ENCODE measurements at regions not wholly inside any gene's neighbourhood (a gene's known extent, or its start where the extent isn't known, plus 50 kb on each side); places are given as distances from the start of the nearest gene placed in this dataset.
"Not testable (repeated sequence)": the region's sequence is repeated elsewhere in the genome, so short reads cannot be mapped to it uniquely, and the experiment has no call there.

- DNase-seq; POLR2A ChIA-PET; H3K4me3 Mint-ChIP-seq; H3K4me1 Mint-ChIP-seq; H3K36me3 Mint-ChIP-seq (ENCODE audit: low read depth); H3K9me3 Mint-ChIP-seq; H3K27ac Mint-ChIP-seq: not testable (repeated sequence)
- peaks cover 42% of the 10 kb centered on the region for H3K27me3 Mint-ChIP-seq
- CTCF ChIA-PET, result interaction anchor here (1.0 kb wide), 1 partner anchor 185 kb away, joined by 3 read pairs; no protein-coding TSS in a partner anchor
Observed at GRCh38 chr15:28789401-28790114, 58.9 kb downstream of the GOLGA6L7 start.

- H3K4me1 Mint-ChIP-seq; H3K4me3 Mint-ChIP-seq; CTCF ChIA-PET; H3K36me3 Mint-ChIP-seq (ENCODE audit: low read depth); H3K9me3 Mint-ChIP-seq; H3K27ac Mint-ChIP-seq; POLR2A ChIA-PET; DNase-seq: not testable (repeated sequence)
- peaks cover 41% of the 10 kb centered on the region for H3K27me3 Mint-ChIP-seq
Observed at GRCh38 chr15:28788649-28789400, 59.6 kb downstream of the GOLGA6L7 start.

GRCh38 chr15:28788176-28788575 lies 60.3 kb downstream of the GOLGA6L7 start:
- H3K4me1 Mint-ChIP-seq; POLR2A ChIA-PET; CTCF ChIA-PET; H3K4me3 Mint-ChIP-seq; H3K27ac Mint-ChIP-seq; H3K36me3 Mint-ChIP-seq (ENCODE audit: low read depth); DNase-seq; H3K9me3 Mint-ChIP-seq: not testable (repeated sequence)
- H3K27me3 Mint-ChIP-seq, result peaks cover 39% of the 10 kb centered on the region

GRCh38 chr15:28786521-28786920 lies 61.9 kb downstream of the GOLGA6L7 start:
- H3K9me3 Mint-ChIP-seq, result no peaks in the 10 kb centered on the region

GRCh38 chr15:28784347-28785163 lies 63.9 kb downstream of the GOLGA6L7 start:
- DNase-seq; POLR2A ChIA-PET; H3K36me3 Mint-ChIP-seq (ENCODE audit: low read depth); H3K4me3 Mint-ChIP-seq; H3K9me3 Mint-ChIP-seq; H3K4me1 Mint-ChIP-seq; H3K27ac Mint-ChIP-seq; CTCF ChIA-PET: not testable (repeated sequence)
- H3K27me3 Mint-ChIP-seq, result peaks cover 25% of the 10 kb centered on the region

More at GRCh38 chr15:28786521-28786920, 61.9 kb downstream of the GOLGA6L7 start:
- peaks cover 30% of the 10 kb centered on the region for H3K27me3 Mint-ChIP-seq
- H3K4me3 Mint-ChIP-seq, result no peak overlapping the region
- H3K4me1 Mint-ChIP-seq, result no peaks in the 10 kb centered on the region
- no peak for DNase-seq
- H3K36me3 Mint-ChIP-seq (ENCODE audit: low read depth), result no peaks in the 10 kb centered on the region
- CTCF ChIA-PET, result no interaction called here
- no peak overlapping the region for H3K27ac Mint-ChIP-seq
- POLR2A ChIA-PET, result no interaction called here

GRCh38 chr15:28783873-28784272 lies 64.6 kb downstream of the GOLGA6L7 start:
- no peak overlapping the region for H3K27ac Mint-ChIP-seq
- H3K4me1 Mint-ChIP-seq, result no peaks in the 10 kb centered on the region
- H3K4me3 Mint-ChIP-seq, result no peak overlapping the region
- no peak for DNase-seq
- ChIA-PET CTCF (no interaction called here), POLR2A (no interaction called here)
- no peaks in the 10 kb centered on the region for H3K9me3 Mint-ChIP-seq
- no peaks in the 10 kb centered on the region for H3K36me3 Mint-ChIP-seq (ENCODE audit: low read depth)
- peaks cover 22% of the 10 kb centered on the region for H3K27me3 Mint-ChIP-seq

GRCh38 chr15:28783466-28783865 lies 65.0 kb downstream of the GOLGA6L7 start:
- Mint-ChIP-seq H3K27me3 (peaks cover 21% of the 10 kb centered on the region), H3K36me3 (ENCODE audit: low read depth) (no peaks in the 10 kb centered on the region), H3K4me1 (no peaks in the 10 kb centered on the region), H3K4me3 (no peak overlapping the region), H3K9me3 (no peaks in the 10 kb centered on the region), H3K27ac (no peak overlapping the region)
- DNase-seq, result no peak
- ChIA-PET POLR2A (no interaction called here), CTCF (no interaction called here)

GRCh38 chr15:28778397-28778796 lies 66.2 kb upstream of the GOLGA8M start:
- H3K9me3 Mint-ChIP-seq; POLR2A ChIA-PET; H3K27me3 Mint-ChIP-seq; H3K4me1 Mint-ChIP-seq; H3K27ac Mint-ChIP-seq; DNase-seq; CTCF ChIA-PET; H3K4me3 Mint-ChIP-seq; H3K36me3 Mint-ChIP-seq (ENCODE audit: low read depth): not testable (repeated sequence)

GRCh38 chr15:28772857-28773256 lies 60.6 kb upstream of the GOLGA8M start:
- H3K4me1 Mint-ChIP-seq; POLR2A ChIA-PET; H3K9me3 Mint-ChIP-seq; H3K4me3 Mint-ChIP-seq; DNase-seq; H3K27ac Mint-ChIP-seq; CTCF ChIA-PET; H3K36me3 Mint-ChIP-seq (ENCODE audit: low read depth); H3K27me3 Mint-ChIP-seq: not testable (repeated sequence)

Data from activated CD4-positive, alpha-beta memory T cell treated with anti-CD3 and anti-CD28 coated beads, Interleukin-2, amount 10 ng/mL, durations not matched to agents 7 days and 5 days (primary cell).